GM21723 (cell line): ENCODE measurements at regions not wholly inside any gene's neighbourhood (a gene's known extent, or its start where the extent isn't known, plus 50 kb on each side); places are given as distances from the start of the nearest gene placed in this dataset.

ENCODE experiments used
- ATAC-seq: cut with Tn5 transposase; IDR thresholded peaks from one replicate; pipeline ENCODE4 v1.9.1; 2021; ENCODE audit warnings: mild to moderate bottlenecking, moderate library complexity; ENCODE audit not compliant: unreplicated experiment

DNA sequence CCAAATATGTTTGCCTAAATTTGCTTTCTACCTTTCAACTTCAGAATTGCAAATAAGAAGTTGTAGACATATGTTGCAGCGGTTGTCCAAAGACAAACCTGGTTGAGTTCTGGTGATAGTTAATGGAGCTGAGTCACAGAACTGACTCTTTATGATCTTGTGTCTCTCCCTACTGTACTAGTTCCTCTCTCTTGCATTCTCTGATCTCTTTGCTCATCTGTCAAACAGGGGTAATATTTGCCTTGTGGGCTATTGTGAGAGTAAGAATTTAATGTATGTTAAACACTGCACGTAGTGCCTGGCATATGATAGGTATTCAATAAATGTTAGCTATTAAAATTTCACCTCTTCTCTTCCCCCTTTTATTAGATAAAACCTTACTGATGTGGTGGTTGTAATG lies 283.5 kb upstream of the RGS6 start:
- ATAC-seq: no peak

DNA sequence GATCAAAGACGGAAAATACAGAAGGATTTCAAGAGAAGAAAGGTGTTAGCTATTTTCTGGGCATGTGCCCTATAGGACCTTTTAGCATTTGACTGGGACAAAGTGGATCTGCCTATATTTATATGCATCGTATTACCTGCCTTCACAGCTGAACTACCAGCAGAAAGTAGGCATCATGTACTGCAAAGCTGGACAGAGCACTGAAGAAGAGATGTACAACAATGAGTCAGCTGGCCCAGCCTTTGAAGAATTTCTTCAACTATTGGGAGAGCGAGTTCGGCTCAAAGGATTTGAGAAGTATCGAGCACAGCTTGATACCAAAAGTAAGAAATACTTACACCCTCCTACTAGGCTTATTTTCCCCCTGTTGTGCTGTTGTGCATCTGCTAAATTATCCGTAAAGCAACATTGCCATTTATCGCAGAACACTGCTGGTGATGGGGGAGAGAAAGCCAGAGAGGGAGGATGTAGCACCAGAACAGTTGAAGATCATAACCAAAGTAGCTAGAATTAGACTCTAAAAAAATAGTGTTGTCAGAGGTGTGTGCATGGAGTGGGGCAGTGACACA lies 282.0 kb upstream of the RGS6 start:
- ATAC-seq: no peak

DNA sequence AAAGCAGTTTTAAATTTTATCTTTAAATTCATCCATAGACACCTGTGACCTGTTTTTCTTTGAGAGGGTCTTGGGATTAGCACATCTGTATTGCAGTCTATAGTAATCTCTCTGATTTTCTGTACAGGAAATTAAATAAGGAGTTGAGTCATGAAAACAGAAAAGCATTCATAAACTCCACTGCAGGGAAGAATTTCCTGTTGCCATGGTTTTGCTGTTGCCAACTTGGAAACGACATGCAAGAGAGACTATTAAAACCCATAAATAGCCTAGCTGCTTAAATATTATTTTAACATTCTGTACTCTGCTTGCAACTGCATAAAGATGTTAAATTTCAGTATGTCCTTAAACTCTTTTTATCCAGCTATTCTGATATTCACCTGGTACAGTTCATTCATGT lies 281.0 kb upstream of the RGS6 start:
- ATAC-seq: no peak

DNA sequence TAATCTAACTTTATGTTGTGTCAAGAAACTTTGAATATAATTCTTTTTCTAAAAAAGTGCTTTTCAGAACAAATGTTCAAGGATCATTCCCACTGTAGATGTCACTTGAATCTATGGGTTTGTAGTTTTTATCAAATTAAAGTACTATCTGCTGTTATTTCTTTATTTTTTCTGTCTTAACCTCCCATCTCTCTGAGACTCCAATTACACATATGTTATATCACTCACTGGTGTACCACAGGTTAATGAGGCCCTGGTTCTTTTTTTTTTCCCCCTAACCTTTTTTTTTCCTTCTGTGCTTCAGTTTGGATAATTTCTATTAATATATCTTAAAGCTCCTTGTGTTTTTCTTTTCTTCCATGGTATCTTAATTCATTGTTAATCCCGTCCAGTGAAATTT lies 279.9 kb upstream of the RGS6 start:
- ATAC-seq: no peak

DNA sequence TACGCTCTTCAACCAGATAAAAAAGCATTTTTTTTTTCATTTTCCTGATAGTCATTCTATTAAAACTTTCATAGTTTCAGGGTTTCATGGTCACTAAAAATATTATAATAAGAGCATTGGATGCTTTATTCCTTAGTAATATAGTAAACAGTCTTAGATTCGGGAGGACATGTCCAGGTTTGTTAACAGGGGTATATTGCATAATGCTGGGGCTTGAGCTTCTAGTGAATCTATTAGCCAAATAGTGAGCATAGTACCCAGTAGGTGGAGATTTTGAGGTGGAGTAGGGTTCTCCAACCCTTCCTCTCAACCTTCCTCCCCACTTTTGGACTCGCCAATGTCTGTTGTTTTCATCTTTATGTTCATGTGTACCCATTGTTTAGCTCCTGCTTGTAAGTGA lies 277.4 kb upstream of the RGS6 start:
- no peak for ATAC-seq

DNA sequence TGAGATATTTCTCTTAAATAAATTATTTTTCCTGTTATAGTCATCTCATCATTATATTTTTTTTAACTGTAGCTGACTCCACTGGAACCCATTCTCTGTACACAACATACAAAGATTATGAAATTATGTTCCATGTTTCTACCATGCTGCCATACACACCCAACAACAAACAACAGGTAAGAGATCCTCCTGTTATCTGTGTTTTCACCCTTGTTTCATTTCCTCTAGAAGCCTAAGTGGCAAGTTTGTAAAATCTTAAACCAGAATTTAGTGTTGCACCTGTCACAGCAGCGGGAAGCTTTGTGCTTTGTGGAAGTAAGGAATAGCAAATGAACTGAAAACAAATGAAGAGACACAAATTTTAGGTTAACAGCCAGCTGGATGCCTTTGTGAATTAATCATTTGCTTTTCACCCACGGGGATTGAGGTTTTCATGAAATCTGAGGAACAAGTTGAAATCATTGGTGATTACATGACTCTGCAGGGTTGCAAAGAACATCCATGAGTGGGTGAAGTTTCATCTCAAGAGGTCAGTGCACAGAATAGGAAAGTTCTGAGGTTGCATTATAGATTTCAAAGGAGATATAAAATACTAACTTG lies 273.9 kb upstream of the RGS6 start:
- no peak for ATAC-seq

DNA sequence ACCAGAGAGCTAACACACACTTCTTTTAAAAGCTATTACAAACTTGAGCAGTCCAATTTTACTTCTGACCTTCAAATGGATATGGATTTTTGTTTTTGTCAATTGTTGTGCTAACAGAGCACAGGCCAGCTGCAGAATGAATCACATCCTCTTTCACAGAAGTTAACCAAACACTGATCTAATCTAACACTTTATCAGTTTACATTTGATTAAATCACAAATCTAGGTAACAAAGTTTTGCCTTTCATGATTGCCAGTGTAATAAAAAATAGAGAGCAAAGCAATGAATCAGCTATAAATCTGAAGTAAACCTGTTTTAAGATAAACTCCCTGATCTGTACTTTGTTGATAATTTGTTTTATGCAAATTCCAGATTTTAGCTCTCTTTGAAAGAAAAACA lies 273.1 kb upstream of the RGS6 start:
- no peak for ATAC-seq

DNA sequence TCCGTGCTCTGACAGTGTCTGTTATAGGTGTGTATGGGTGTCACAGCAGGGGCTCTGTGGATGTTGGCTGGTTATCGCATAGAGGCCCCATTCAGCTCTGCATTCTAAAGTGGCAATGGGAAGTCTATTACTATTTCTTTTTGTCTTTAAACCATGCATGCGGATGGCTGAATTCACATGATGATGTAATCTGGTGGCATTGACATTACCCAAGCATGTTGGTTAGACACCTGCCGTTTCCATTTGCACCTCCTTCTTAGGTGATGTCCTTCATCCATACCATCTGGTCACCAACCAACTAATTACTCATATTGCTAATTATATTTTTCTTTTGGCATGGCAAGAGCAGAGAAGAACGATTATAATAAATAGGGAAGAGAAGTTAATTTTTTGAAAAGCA lies 270.8 kb upstream of the RGS6 start:
- ATAC-seq: no peak

DNA sequence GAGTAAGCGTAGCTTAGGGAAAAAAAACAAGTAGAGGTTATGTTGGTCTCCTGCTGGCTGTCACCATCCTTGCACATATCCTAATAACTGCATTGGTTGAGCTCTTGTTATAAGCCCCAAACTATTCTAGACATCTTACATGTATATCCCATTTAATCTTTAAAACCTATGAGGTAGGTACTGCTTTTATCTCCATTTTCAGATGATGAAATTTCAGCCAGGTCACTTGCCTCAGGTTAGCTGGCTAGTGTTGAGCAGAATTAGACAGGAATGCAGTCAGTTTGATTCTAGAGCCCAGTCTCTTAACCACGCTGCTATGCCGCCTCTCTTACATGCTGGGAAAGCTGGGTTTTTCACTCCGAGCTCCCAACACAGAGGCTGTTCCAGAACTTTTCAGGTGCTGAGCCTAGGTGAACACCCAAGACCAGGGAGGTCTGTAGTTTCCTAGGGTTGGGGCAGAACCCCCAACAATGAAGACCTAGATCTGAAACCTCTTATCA lies 269.9 kb upstream of the RGS6 start:
- no peak for ATAC-seq

DNA sequence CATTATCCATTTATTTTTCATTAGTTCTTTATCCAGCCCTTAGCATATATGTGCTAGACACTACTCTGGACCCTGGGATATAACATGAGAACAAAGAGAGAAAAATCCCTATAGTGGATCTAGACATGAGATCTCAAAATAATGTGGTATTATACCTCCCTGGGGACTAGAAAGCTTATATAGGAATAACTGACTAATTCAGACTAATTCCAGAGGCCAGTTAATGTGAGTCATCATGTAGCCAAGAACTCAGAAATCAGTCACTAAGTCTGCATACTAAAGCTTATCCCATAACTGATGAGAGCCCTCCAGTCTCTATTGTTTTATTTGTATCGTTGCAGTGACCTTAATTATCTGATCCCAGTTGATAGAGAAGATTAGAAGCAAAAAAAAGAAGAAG lies 267.1 kb upstream of the RGS6 start:
- no peak for ATAC-seq

DNA sequence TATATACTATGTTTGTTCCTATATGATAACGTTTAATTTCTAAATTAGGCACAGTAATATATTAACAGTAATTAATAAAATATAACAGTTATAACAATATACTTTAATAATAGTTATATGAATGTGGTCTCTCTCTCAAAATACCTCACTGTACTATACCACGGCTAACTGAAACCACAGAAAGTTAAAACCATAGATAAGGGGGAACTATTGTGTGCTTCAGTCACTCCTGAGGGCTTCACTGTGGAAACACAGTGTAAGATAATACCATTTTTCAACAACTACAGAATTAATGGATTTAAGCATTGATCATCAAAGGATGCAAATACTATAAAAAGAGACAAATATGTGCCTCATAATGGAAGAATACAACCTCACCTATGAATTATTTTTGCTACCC lies 266.4 kb upstream of the RGS6 start:
- ATAC-seq: no peak

DNA sequence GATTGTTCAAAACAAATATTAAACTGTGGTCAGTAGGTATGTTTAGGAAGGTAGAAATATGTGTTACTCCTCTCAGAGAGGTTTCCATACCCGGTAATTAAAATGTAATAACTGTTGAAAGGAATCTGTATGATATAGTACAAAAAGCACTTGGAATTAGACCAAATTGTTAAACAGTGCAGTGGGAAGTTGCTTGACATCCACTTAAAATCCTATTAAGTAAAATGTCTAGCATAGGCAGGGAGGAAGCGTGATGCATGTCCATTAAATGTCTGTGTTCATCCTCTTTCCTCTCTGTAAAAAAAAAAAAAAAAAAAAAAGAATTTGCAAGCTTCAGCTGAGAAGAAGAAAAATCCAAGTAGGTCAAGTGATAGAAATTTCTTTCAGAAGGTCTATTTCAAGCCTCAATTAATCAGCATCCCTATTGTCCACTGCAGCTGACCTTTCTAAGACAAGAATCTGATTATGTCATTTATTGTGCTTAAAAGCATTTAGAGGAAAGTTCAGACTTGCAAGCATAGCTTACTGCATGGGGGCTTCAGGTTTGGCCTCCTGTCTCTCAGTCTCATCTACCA lies 265.6 kb upstream of the RGS6 start:
- ATAC-seq: no peak

DNA sequence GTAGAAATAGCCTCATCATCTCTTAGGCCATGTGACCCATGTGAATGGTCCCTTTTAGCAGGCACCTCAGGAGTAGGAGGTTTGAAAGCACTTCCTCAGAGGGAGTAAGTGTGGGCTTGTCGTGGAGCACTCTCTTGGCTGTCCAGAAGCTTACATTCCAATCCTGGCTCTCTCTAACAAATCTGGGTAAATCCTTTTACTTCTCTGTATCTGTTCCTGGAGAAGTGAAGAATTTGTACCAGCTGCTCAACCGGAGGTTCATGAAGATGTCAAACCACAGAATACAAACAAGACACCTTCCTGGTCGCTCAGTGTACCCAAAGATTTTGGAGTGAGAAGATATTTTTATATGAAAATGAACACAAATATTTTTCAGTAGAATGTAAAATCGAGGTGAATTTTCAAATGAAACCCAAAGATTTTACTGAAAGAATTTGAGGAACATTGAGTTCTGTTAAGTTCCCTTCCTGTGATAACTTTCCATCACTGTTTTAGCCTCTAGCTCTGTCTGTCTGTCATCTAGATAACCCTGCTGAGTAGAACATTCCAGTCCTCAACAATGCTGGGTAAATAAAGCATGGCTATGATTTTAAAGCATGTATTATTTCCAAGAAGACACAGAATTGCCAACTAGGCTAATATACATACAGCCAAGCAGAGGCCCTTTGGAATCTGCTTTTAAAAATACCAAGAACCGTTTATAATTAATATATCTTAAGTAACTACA lies 263.9 kb upstream of the RGS6 start:
- ATAC-seq: no peak

DNA sequence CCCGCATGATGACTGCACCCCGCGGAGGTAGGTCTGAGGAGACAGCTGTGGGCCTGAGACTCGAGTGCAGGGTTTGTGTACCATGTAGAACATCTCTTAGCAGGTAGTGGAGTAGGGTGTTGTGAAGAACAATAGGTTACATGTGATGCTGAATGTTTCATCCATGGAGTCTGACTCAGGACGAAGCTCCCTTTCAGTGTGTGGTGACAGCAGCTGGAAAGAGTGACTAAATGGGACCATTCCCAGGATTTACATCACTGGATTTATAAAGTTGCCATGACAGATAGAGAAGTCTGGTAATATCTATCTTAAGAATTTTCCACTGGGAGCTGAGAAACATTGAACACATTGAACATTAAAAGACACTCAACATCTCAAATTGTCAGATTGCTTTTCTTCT lies 259.6 kb upstream of the RGS6 start:
- ATAC-seq: no peak

DNA sequence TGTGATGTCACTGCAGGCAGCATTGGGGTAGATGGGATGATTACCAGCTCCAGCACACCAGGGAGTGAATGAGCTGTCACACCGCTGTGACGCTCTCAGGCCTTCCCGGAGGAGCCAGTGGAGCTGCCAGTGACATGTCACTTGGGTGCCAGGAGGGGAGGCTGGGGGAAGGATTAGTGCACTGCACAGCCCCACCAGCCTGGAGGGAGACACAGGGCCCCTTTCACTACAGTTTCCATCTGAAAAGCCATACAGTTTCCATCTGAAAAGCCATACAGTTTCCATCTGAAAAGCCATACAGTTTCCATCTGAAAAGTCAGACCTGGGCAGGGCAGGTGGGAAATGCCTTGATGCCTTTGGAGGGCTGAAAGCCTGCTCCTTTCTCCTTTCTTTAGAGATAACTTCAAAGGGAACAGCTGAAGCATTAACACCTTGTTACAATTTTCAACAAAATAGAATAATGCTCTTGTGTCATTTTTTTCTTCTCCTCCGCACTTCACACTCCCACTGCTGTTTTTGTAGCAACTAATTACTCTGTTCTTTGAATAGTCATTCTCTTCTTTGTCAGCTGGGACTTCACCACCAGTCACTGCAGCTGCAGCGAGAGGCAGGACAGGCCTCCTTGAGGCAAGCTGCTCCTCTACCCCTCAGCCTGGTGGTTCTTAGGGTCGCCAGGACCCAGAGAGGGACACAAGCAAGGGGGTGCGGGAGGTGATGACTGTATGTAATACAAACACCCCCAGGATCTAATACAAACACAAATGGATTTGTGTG lies 256.9 kb upstream of the RGS6 start:
- ATAC-seq: no peak

DNA sequence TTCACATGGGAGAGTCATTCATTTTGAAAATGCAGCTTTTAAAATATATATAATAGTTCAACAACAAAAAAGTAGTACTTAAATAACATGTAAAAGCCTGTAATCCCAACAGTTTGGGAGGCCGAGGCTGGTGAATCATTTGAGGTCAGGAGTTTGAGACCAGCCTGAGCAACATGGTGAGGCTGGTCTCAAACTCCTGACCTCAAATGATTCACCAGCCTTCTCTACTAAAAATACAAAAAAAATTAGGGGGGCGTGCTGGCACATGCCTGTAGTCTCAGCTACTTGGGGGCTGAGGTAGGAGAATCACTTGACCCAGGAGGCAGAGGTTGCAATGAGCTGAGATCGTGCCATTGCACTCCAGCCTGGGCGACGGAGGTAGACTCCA lies 256.3 kb upstream of the RGS6 start:
- no peak for ATAC-seq

DNA sequence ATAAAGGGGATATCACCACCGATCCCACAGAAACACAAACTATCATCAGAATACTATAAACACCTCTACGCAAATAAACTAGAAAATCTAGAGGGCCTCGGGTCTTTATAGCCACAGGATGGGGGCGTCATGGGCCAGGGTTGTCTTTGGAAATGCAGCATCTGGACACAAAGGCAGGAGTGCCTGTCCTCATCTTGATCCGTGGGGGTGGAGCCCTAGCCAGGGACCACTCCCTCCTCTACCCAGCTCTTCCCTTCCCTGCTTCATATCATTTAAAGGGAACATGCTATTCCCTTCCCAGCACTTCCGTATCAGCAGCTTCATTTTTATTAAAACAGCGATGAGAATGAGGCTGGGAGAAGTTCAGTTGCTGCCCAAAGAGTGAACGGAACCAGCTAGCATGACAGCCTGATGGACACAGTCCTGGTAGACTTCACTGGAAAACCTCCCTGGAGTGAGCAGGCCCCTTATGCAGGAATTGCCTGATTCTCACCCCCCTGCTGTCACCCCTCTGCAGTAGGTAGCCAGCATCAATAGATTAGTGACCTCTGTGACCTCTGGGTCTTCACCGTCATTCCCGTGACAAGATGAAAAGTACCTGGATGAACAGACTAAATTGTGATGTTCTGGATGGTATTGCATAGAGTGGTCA lies 251.4 kb upstream of the RGS6 start:
- no peak for ATAC-seq

DNA sequence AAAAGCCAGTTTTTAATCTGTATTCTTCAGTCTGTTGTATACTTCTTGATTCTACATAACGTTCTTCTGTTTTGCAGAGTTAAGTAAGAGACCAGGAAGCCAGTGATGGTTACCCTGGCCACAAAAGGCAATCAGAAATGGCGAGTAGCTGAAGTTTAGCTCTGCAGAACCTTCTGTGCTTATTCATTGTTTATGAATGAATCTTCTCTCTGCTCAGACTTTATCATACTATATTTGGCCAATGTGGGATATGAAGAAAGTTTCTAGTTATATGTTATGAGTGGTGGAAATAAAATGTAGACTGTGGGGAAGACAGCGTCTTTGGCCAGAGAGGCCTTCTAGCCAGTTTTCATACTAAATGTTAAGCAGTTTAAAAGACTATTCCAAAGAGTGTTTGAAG lies 249.9 kb upstream of the RGS6 start:
- ATAC-seq: no peak

DNA sequence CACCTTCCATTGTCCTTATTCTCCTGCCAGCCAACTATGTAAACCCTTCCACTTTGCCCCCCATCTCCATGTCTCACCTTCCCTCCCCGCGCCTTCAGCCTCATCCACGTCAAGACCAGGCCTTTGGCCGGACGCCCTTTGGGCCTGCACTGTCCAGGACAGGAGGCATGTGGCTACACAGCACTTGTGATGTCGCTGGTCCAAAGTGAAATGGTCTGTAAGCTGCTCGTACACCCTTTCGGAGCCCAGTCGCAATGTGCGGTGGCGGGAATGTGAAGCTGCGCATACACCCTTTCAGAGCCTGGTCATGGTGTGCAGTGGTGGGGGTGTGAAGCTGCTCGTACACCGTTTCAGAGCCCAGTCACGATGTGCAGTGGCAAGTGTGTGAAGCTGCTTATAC lies 247.9 kb upstream of the RGS6 start:
- no peak for ATAC-seq

DNA sequence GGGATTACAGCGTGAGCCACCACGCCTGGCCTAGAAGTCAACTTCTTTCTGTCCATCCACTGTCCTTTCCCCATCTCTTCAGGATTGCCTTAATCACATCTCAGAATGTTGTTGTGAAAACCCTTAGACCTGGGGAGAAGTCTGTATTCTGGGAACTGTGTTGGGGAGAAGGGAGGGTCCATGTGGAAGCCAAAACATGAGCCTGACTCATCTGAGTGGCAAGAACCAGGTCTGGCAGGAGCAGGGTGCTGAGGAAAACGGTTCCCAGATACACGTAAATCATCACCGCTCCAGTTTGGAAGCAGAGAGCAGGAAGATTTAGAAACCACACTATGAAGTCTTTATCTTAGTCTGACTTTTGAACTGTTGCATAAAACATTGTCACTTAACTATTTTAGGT lies 245.6 kb upstream of the RGS6 start:
- ATAC-seq: no peak
